ENCODE measurements at regions not wholly inside any gene's neighbourhood (a gene's known extent, or its start where the extent isn't known, plus 50 kb on each side); places are given as distances from the start of the nearest gene placed in this dataset.

DNA sequence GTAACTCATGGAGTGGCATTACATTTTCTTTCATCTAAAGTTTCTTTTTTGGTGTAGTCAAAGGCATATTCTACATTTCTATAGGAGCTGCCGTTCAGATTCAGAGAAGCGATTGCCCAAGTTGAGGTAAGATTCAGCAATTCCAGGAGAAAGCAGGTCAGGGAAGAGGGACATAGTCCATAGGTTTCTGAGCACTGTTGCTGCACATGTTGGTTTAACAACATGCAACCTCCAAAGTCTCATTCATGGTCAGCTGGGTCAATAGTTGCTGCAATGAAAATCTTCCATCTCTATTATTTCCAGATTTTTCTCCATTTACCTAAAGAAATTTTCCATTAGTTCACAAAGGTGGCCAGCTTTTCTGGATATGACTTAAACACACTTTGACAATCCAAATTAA is 682.3 kb upstream of the MAN1A1 start:
- TF ChIP-seq POLR2AphosphoS5 (IDR thresholded peaks at IDR 0.05; ENCODE audit: low read depth, low read length), result no peak
- no peak for TF ChIP-seq TAF1 (IDR thresholded peaks at IDR 0.05; ENCODE audit: borderline replicate concordance, low read depth, low read length)
- no peak for TF ChIP-seq POLR2A (IDR thresholded peaks at IDR 0.05; ENCODE audit: low read depth, low read length)
- no peak for DNase-seq (ENCODE audit: insufficient read length)
- no peak for FAIRE-seq

DNA sequence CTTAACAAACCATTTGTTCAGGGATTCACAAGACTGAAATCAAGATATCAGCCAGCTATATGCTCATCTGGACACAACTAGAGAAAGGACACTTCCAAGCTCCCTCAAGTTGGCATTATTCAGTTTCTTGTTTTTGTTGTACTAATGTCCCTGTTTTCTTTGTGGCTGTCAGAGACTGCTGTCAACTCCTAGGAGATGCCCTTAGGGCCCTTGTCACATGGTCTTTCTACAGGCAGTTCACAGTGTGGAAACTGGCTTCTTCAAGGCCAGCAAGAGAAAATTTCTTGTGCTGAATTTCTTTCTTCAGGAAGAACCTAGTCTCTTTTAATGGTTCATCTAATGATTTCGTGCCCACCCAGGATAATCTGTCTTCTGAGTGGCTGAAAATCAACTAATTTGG is 677.2 kb upstream of the MAN1A1 start:
- TF ChIP-seq POLR2AphosphoS5 (IDR thresholded peaks at IDR 0.05; ENCODE audit: low read depth, low read length), result no peak
- TF ChIP-seq POLR2A (IDR thresholded peaks at IDR 0.05; ENCODE audit: low read depth, low read length), result no peak
- TF ChIP-seq TAF1 (IDR thresholded peaks at IDR 0.05; ENCODE audit: borderline replicate concordance, low read depth, low read length), result no peak
- DNase-seq (ENCODE audit: insufficient read length), result no peak
- FAIRE-seq, result no peak

DNA sequence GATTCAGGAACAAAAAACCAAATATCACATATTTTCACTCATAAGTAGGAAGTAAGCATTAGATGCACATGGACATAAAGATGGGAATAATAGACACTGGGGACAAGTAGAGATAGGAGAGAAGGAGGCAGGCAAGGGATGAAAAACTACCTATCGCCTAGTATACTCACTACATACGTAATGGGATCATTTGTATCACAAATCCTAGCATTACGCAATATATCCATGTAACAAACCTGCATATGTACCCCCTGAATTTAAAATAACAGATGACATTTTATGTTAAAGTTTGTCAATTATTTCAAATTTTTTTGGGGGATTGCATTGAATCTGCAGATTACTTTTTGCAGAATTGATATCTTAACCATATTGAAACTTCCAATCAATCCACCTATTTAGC is 660.5 kb upstream of the MAN1A1 start:
- TF ChIP-seq POLR2AphosphoS5 (IDR thresholded peaks at IDR 0.05; ENCODE audit: low read depth, low read length), result no peak
- no peak for TF ChIP-seq POLR2A (IDR thresholded peaks at IDR 0.05; ENCODE audit: low read depth, low read length)
- FAIRE-seq, result no peak
- DNase-seq (ENCODE audit: insufficient read length), result no peak

GRCh38 chr6:120005292-120005976 is 655.9 kb upstream of the MAN1A1 start:
- FAIRE-seq, result no peak
- TF ChIP-seq TAF1 (IDR thresholded peaks at IDR 0.05; ENCODE audit: borderline replicate concordance, low read depth, low read length) (no peak), POLR2A (IDR thresholded peaks at IDR 0.05; ENCODE audit: low read depth, low read length) (no peak), POLR2AphosphoS5 (IDR thresholded peaks at IDR 0.05; ENCODE audit: low read depth, low read length) (no peak)
- DNase-seq (ENCODE audit: insufficient read length), result no peak

GRCh38 chr6:119986934-119987549 is 637.5 kb upstream of the MAN1A1 start:
- no peak for TF ChIP-seq POLR2AphosphoS5 (IDR thresholded peaks at IDR 0.05; ENCODE audit: low read depth, low read length)
- no peak for TF ChIP-seq TAF1 (IDR thresholded peaks at IDR 0.05; ENCODE audit: borderline replicate concordance, low read depth, low read length)
- TF ChIP-seq POLR2A (IDR thresholded peaks at IDR 0.05; ENCODE audit: low read depth, low read length), result no peak
- DNase-seq (ENCODE audit: insufficient read length) (no peak), FAIRE-seq (no peak)

GRCh38 chr6:119985952-119986736 is 636.6 kb upstream of the MAN1A1 start:
- no peak for DNase-seq (ENCODE audit: insufficient read length)
- FAIRE-seq, result no peak
- TF ChIP-seq TAF1 (IDR thresholded peaks at IDR 0.05; ENCODE audit: borderline replicate concordance, low read depth, low read length) (no peak), POLR2A (IDR thresholded peaks at IDR 0.05; ENCODE audit: low read depth, low read length) (no peak), POLR2AphosphoS5 (IDR thresholded peaks at IDR 0.05; ENCODE audit: low read depth, low read length) (no peak)

GRCh38 chr6:119980802-119981201 is 631.2 kb upstream of the MAN1A1 start:
- FAIRE-seq, result no peak
- TF ChIP-seq POLR2A (IDR thresholded peaks at IDR 0.05; ENCODE audit: low read depth, low read length) (no peak), POLR2AphosphoS5 (IDR thresholded peaks at IDR 0.05; ENCODE audit: low read depth, low read length) (no peak), TAF1 (IDR thresholded peaks at IDR 0.05; ENCODE audit: borderline replicate concordance, low read depth, low read length) (no peak)
- DNase-seq (ENCODE audit: insufficient read length), result no peak

GRCh38 chr6:119979862-119980261 is 630.3 kb upstream of the MAN1A1 start:
- FAIRE-seq (no peak), DNase-seq (ENCODE audit: insufficient read length) (no peak)
- TF ChIP-seq POLR2AphosphoS5 (IDR thresholded peaks at IDR 0.05; ENCODE audit: low read depth, low read length) (no peak), POLR2A (IDR thresholded peaks at IDR 0.05; ENCODE audit: low read depth, low read length) (no peak), TAF1 (IDR thresholded peaks at IDR 0.05; ENCODE audit: borderline replicate concordance, low read depth, low read length) (no peak)

GRCh38 chr6:119978274-119978889 is 628.8 kb upstream of the MAN1A1 start:
- TF ChIP-seq TAF1 (IDR thresholded peaks at IDR 0.05; ENCODE audit: borderline replicate concordance, low read depth, low read length) (no peak), POLR2AphosphoS5 (IDR thresholded peaks at IDR 0.05; ENCODE audit: low read depth, low read length) (no peak), POLR2A (IDR thresholded peaks at IDR 0.05; ENCODE audit: low read depth, low read length) (no peak)
- no peak for FAIRE-seq
- no peak for DNase-seq (ENCODE audit: insufficient read length)

DNA sequence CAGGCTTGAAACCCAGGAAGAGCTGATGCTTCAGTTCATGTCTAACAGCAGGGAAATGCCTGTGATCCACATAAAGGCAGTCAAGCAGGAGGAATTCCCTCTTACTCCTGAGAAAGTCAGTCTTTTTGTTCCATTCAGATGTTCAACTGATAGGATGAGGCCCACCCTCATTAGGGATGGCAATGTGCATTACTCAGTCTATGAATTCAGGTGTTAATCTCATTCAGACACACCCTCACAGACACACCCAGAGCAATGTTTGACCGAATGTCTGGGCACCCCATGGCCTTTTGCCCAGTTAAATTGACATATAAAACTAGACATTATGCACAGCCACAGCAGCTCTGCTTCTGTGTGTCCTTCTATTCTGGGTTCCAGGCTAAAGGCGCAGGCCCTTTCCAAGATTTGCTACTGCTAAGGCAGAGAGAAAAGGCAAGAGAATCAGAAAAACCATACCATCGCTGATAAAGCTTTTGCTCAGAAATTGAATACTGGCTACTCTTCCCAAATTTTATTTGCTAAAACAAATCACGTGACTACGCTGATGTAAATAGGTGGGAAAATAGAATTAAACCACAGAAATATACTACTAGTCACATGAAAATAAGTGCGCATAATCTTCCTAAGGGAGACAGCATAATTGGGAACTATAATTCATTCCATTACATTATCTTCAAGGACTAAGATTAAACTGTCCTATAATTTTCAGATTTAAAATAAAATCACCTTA is 625.0 kb upstream of the MAN1A1 start:
- DNase-seq (ENCODE audit: insufficient read length), result no peak
- TF ChIP-seq POLR2A (IDR thresholded peaks at IDR 0.05; ENCODE audit: low read depth, low read length) (no peak), TAF1 (IDR thresholded peaks at IDR 0.05; ENCODE audit: borderline replicate concordance, low read depth, low read length) (no peak), POLR2AphosphoS5 (IDR thresholded peaks at IDR 0.05; ENCODE audit: low read depth, low read length) (no peak)

DNA sequence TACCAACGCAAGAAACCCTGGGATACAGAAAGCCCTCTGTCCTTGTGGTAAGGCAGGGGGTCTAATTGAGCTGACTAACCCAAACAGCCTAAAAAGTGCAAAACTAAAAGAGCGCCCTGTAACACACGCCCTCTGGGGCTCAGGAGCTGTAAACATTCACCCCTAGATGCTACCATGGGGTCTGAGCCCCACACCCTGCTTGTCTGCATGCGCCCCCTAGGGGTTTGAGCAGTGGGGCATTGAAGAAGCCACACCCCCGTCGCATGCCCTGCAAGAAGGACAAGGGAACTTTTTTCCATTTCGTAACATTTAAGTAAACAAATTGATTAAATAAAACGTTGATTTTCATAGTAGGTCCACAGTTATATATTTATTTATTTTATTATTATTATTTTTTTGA is 616.9 kb upstream of the MAN1A1 start:
- FAIRE-seq (no peak), DNase-seq (ENCODE audit: insufficient read length) (no peak)

More for the DNA sequence above, 625.0 kb upstream of the MAN1A1 start:
- FAIRE-seq, result no peak

More for the DNA sequence above, 616.9 kb upstream of the MAN1A1 start:
- TF ChIP-seq POLR2AphosphoS5 (IDR thresholded peaks at IDR 0.05; ENCODE audit: low read depth, low read length), result no peak
- TF ChIP-seq TAF1 (IDR thresholded peaks at IDR 0.05; ENCODE audit: borderline replicate concordance, low read depth, low read length), result no peak
- TF ChIP-seq POLR2A (IDR thresholded peaks at IDR 0.05; ENCODE audit: low read depth, low read length), result no peak
